Mesenchymal stem cell (in vitro differentiated cells and primary cell): ENCODE measurements at regions not wholly inside any gene's neighbourhood (a gene's known extent, or its start where the extent isn't known, plus 50 kb on each side); places are given as distances from the start of the nearest gene placed in this dataset.
A peak's percentile ranks its signal among the peaks of the same experiment; 100 is the strongest.

Experiments
- DNase-seq: peaks from one replicate; pipeline ENCODE4 v3.0.0-alpha.2; 2013
- H2AFZ ChIP-seq: one replicate; pipeline ENCODE4 v1.6.1; 2013; ENCODE audit warnings: low read depth, mild to moderate bottlenecking, control low read depth, inconsistent platforms, low read length, moderate library complexity
- H2AK5ac ChIP-seq: 2 replicates; pipeline ENCODE4 v1.6.1; 2013; ENCODE audit warnings: low read length, moderate library complexity, mild to moderate bottlenecking, inconsistent platforms; ENCODE audit not compliant: severe bottlenecking
- H2BK120ac ChIP-seq: one replicate; pipeline ENCODE4 v1.6.1; 2013; ENCODE audit warnings: low read depth, mild to moderate bottlenecking, inconsistent platforms, low read length, moderate library complexity
- H2BK12ac ChIP-seq, 2 experiments: one replicate each; pipeline ENCODE4 v1.6.1; 2013; ENCODE audit warnings: inconsistent platforms in 2 of 2, low read length in 2 of 2, mild to moderate bottlenecking in 2 of 2, moderate library complexity in 2 of 2, control low read depth in 1 of 2
- H2BK15ac ChIP-seq: one replicate; pipeline ENCODE4 v1.6.1; 2013; ENCODE audit warnings: mild to moderate bottlenecking, low read depth, inconsistent platforms; ENCODE audit not compliant: poor library complexity, severe bottlenecking
- H2BK5ac ChIP-seq: 2 replicates; pipeline ENCODE4 v1.6.1; 2013; ENCODE audit warnings: low read depth, mild to moderate bottlenecking, low read length, control low read depth, inconsistent platforms; ENCODE audit not compliant: poor library complexity, severe bottlenecking
- H3K14ac ChIP-seq, 2 experiments: one replicate each; pipeline ENCODE4 v1.6.1; 2013; ENCODE audit warnings: inconsistent platforms in 2 of 2, low read length in 2 of 2, control low read depth in 1 of 2, mild to moderate bottlenecking in 1 of 2, moderate library complexity in 1 of 2
- H3K18ac ChIP-seq, 2 experiments: one replicate each; pipeline ENCODE4 v1.6.1; 2013; ENCODE audit warnings: inconsistent platforms in 2 of 2, low read length in 2 of 2, control low read depth in 1 of 2, low read depth in 1 of 2, mild to moderate bottlenecking in 1 of 2
- H3K23ac ChIP-seq, 2 experiments: one replicate each; pipeline ENCODE4 v1.6.1; 2013; ENCODE audit warnings: inconsistent platforms in 2 of 2, low read length in 2 of 2, mild to moderate bottlenecking in 2 of 2, moderate library complexity in 2 of 2, control low read depth in 1 of 2
- H3K27ac ChIP-seq: 2 replicates; pipeline ENCODE4 v1.5.1; 2013; ENCODE audit warnings: mild to moderate bottlenecking, moderate library complexity, low read length, control low read depth, inconsistent platforms; ENCODE audit not compliant: poor library complexity, severe bottlenecking
- H3K27me3 ChIP-seq, 2 experiments: 2 replicates each; pipeline versions ENCODE4 v1.6.1 to v1.7.0; 2013; ENCODE audit warnings: low read length in 2 of 2, mild to moderate bottlenecking in 2 of 2, moderate library complexity in 2 of 2, control low read depth in 1 of 2, inconsistent platforms in 1 of 2; ENCODE audit not compliant: control insufficient read depth in 1 of 2, insufficient read depth in 1 of 2
- H3K36me3 ChIP-seq, 2 experiments: 2 replicates each; pipeline versions ENCODE4 v1.6.1 to v1.7.0; 2013; ENCODE audit warnings: low read length in 2 of 2, control low read depth in 1 of 2, inconsistent platforms in 1 of 2, low read depth in 1 of 2, mild to moderate bottlenecking in 1 of 2; ENCODE audit not compliant: insufficient read depth in 2 of 2, control insufficient read depth in 1 of 2
- H3K4ac ChIP-seq, 2 experiments: one replicate each; pipeline ENCODE4 v1.6.1; 2013; ENCODE audit warnings: inconsistent platforms in 2 of 2, low read length in 2 of 2, mild to moderate bottlenecking in 2 of 2, moderate library complexity in 2 of 2, control low read depth in 1 of 2, low read depth in 1 of 2
- H3K4me1 ChIP-seq: 2 replicates; pipeline ENCODE4 v1.6.1; 2013; ENCODE audit warnings: low read depth, low read length, control low read depth; ENCODE audit not compliant: control insufficient read depth, insufficient read depth
- H3K4me2 ChIP-seq: 2 replicates; pipeline ENCODE4 v1.6.1; 2013; ENCODE audit warnings: low read length, mild to moderate bottlenecking, inconsistent platforms; ENCODE audit not compliant: poor library complexity, severe bottlenecking
- H3K4me3 ChIP-seq, 2 experiments: 2 replicates each; pipeline versions ENCODE4 v1.5.1 to v1.7.0; 2013; ENCODE audit warnings: low read length in 2 of 2, mild to moderate bottlenecking in 2 of 2, control low read depth in 1 of 2, low read depth in 1 of 2; ENCODE audit not compliant: insufficient read depth in 1 of 2
- H3K79me1 ChIP-seq: replicated peaks from 2 replicates; pipeline ENCODE4 v1.6.1; 2013; ENCODE audit warnings: mild to moderate bottlenecking, control low read depth, low read length, inconsistent platforms; ENCODE audit not compliant: poor library complexity, severe bottlenecking
- H3K9ac ChIP-seq: 2 replicates; pipeline ENCODE4 v1.7.0; 2013; ENCODE audit warnings: mild to moderate bottlenecking, low read length, moderate library complexity
- H3K9me3 ChIP-seq: 2 replicates; pipeline ENCODE4 v1.7.0; 2013; ENCODE audit warnings: mild to moderate bottlenecking, low read length; ENCODE audit not compliant: control insufficient read depth
- H4K8ac ChIP-seq: one replicate; pipeline ENCODE4 v1.6.1; 2013; ENCODE audit warnings: inconsistent platforms, mild to moderate bottlenecking, low read length, moderate library complexity
- H4K91ac ChIP-seq: one replicate; pipeline ENCODE4 v1.6.1; 2013; ENCODE audit warnings: mild to moderate bottlenecking, low read length, inconsistent platforms
- WGBS: methylation state at CpG from one replicate; pipeline ENCODE4 v1.1.7; 2013; ENCODE audit warnings: mixed read lengths; 5-methylcytosine and 5-hydroxymethylcytosine counted together

DNA sequence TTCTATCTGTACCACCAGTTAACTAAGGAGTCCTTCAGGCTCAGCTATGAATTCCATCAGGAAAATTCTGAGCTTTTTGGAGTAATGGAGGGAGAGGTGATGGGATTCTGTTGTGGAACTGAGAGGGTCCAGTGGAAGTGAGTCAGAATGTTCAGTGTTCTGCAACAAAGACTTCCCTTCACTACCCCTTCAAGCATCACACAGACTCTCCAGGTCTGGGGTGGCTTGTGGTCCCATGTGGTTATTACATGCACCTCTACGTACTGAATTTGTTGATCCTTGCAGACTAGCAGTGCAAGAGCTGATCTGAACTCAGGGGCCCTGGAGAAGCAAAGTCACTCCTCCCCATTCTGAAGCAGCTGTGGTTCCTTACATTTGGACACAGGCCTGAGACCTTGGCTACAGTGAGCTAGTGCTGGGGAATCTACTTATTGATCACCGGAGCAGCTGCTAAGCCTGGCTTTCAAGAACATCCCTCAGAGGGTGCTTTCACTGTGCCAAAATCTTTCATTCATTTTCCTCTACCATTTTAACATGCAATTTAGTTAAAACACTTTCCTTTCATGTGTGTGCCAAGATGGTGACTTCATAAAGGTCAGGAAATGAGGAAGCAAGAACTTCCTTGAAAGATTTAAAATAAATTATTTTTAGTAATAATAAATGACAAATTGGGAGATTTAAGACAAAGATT is 75.0 kb upstream of the TNC start:
- H3K4me2 ChIP-seq = no peak overlapping the region
- H3K4me3 ChIP-seq = no peak overlapping the region
- no peaks in the 10 kb centered on the region for H3K36me3 ChIP-seq
- H3K9ac ChIP-seq = no peak overlapping the region
- H3K27me3 ChIP-seq = no peaks in the 10 kb centered on the region
- no peak overlapping the region for H4K8ac ChIP-seq
- H3K9me3 ChIP-seq = peaks cover 5% of the 10 kb centered on the region
- no peak overlapping the region for H3K18ac ChIP-seq
- H3K27ac ChIP-seq = no peak overlapping the region
- no peak overlapping the region for H2AK5ac ChIP-seq
- no peak overlapping the region for H2BK5ac ChIP-seq
- H2BK12ac ChIP-seq = peak overlapping the region in 1 of 2 experiments; percentile 55
- peaks cover under 1% of the 10 kb centered on the region for H3K4me1 ChIP-seq
- no peak overlapping the region for H4K91ac ChIP-seq
- no peak overlapping the region for H3K14ac ChIP-seq
- WGBS = 77% methylated on average over 2 of the region's 2 CpGs
- H2BK15ac ChIP-seq = no peak overlapping the region
- H2AFZ ChIP-seq = no peak overlapping the region
- no peak overlapping the region for H3K4ac ChIP-seq
- no peak overlapping the region for H2BK120ac ChIP-seq
- H3K79me1 ChIP-seq = no peaks in the 10 kb centered on the region
- H3K23ac ChIP-seq = no peak overlapping the region
- no peak for DNase-seq

DNA sequence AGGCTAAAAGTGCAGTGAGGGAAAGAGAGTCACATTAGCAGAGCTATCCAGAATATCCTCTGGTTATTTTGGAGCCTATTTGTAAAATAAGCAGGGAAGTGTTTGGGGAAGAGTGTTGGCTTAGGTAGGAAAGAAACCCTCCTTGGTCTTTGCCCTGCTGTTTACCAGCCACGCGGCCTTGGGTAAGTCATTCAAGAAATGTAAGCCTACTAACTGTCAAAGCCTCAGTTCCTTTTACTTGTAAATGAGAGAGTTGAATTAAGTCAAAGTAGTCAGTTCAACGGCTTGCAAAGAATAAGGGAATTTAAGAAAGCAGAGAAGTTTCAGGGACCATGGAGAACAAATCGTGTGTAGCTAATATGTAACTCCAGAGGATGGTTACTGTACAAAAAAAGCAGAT is 75.8 kb upstream of the TNC start:
- 89% methylated on average over 4 of the region's 4 CpGs for WGBS
- Histone ChIP-seq H3K9ac (no peak overlapping the region), H3K4me1 (peaks cover 3% of the 10 kb centered on the region), H2AFZ (no peak overlapping the region), H3K4ac (no peak overlapping the region), H2BK120ac (no peak overlapping the region), H4K91ac (no peak overlapping the region), H2BK15ac (no peak overlapping the region), H3K14ac (no peak overlapping the region), H3K79me1 (no peaks in the 10 kb centered on the region), H2AK5ac (no peak overlapping the region), H3K36me3 (no peaks in the 10 kb centered on the region), H3K27ac (no peak overlapping the region), H3K18ac (no peak overlapping the region), H3K4me2 (no peak overlapping the region), H3K27me3 (no peaks in the 10 kb centered on the region), H4K8ac (no peak overlapping the region), H2BK12ac (no peak overlapping the region), H3K4me3 (no peak overlapping the region), H2BK5ac (no peak overlapping the region), H3K9me3 (peaks cover 5% of the 10 kb centered on the region), H3K23ac (no peak overlapping the region)
- no peak for DNase-seq

DNA sequence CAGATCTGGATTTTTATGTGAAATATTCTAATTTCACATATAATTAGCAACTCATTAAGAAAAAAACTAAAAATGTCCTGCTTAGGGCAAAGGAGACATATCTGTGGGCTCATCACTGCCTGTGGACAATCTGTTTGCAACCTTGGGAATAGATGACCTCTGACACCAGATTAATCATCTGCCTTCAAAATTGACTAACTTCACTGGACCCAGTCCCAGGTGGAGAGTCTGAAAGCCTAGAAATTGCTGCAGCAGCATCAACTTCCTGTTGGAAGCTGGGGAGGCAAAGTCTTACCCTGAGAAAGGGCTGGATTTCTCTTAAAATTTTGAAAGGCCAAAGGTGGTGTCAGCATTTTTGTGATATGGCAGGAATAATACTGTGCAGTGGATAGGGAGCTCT is 76.3 kb upstream of the TNC start:
- no peak overlapping the region for H3K23ac ChIP-seq
- no peaks in the 10 kb centered on the region for H3K36me3 ChIP-seq

DNA sequence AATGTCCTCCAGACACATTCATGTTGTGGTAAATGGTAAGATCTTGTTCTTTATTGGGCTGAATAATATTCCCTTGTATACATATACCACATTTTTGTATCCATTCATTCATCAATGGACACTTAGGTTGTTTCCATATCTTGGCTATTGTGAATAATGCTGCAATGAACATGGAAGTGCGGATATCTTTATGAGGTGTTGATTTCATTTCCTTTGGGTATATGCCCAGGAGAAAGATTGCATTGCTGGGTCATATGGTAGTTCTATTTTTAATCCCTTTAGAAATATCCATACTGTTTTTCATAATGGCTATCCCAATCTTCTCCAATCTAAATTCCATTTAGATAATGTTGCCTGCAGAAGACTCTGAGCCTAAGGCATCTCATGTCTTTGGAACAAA is 78.0 kb upstream of the TNC start:
- H3K36me3 ChIP-seq = no peaks in the 10 kb centered on the region
- no peak overlapping the region for H3K4me3 ChIP-seq
- H2BK120ac ChIP-seq = no peak overlapping the region
- no peaks in the 10 kb centered on the region for H3K27me3 ChIP-seq
- H3K9me3 ChIP-seq = peaks cover 2% of the 10 kb centered on the region
- no peak overlapping the region for H2BK12ac ChIP-seq
- H3K79me1 ChIP-seq = no peaks in the 10 kb centered on the region
- WGBS = no CpG with 5 or more reads among the region's 1 CpG
- no peak overlapping the region for H3K9ac ChIP-seq
- H3K27ac ChIP-seq = no peak overlapping the region
- H2BK5ac ChIP-seq = no peak overlapping the region
- no peak overlapping the region for H2AK5ac ChIP-seq
- H4K91ac ChIP-seq = no peak overlapping the region
- no peak overlapping the region for H4K8ac ChIP-seq
- no peak overlapping the region for H3K18ac ChIP-seq
- no peak overlapping the region for H2AFZ ChIP-seq
- peaks cover 3% of the 10 kb centered on the region for H3K4me1 ChIP-seq
- H3K4ac ChIP-seq = no peak overlapping the region
- H2BK15ac ChIP-seq = no peak overlapping the region
- no peak overlapping the region for H3K14ac ChIP-seq
- H3K23ac ChIP-seq = no peak overlapping the region
- no peak overlapping the region for H3K4me2 ChIP-seq
- no peak for DNase-seq

More for the DNA sequence above, 76.3 kb upstream of the TNC start:
- Histone ChIP-seq H2AK5ac (peak overlapping the region; percentile 70), H3K79me1 (no peaks in the 10 kb centered on the region), H2BK120ac (no peak overlapping the region), H3K27me3 (no peaks in the 10 kb centered on the region), H3K9ac (no peak overlapping the region), H4K91ac (no peak overlapping the region), H2BK12ac (no peak overlapping the region), H3K27ac (no peak overlapping the region), H3K18ac (no peak overlapping the region), H3K9me3 (peaks cover 5% of the 10 kb centered on the region), H2BK5ac (no peak overlapping the region), H3K4ac (no peak overlapping the region), H3K4me1 (peaks cover 3% of the 10 kb centered on the region), H4K8ac (no peak overlapping the region), H2AFZ (no peak overlapping the region), H2BK15ac (no peak overlapping the region), H3K4me2 (no peak overlapping the region), H3K4me3 (no peak overlapping the region), H3K14ac (no peak overlapping the region)
- no peak for DNase-seq
